H1 (cell line): ENCODE measurements at regions not wholly inside any gene's neighbourhood (a gene's known extent, or its start where the extent isn't known, plus 50 kb on each side); places are given as distances from the start of the nearest gene placed in this dataset.

ENCODE experiments used
- CTCF ChIA-PET: fragments of 300-600 bp; sonication (Branson Sonifier 250); formaldehyde crosslinking; loops from one replicate; lab custom pipeline; 2021; ENCODE audit not compliant: partially characterized antibody; lab: Charles Lee
- POLR2A ChIA-PET: fragments of 300-600 bp; sonication (Branson Sonifier 250); formaldehyde crosslinking; loops from one replicate; lab custom pipeline; 2021; ENCODE audit warnings: inconsistent platforms; ENCODE audit not compliant: partially characterized antibody; lab: Charles Lee
- DNase-seq, 2 experiments: peaks; one replicate each; pipeline versions ENCODE4 v3.0.0 to v3.0.0-alpha.2; 2010 to 2022; ENCODE audit warnings: low spot score in 2 of 2, low read depth in 1 of 2, mixed read lengths in 1 of 2
- FAIRE-seq: peaks from 2 replicates; lab custom pipeline; 2011; peaks lifted over from hg19 to GRCh38; lab: Jason Lieb, UNC
- H2AFZ ChIP-seq: 2 replicates; pipeline ENCODE4 v1.8.1; 2012; ENCODE audit warnings: low read length, inconsistent platforms
- H2AK5ac ChIP-seq: 2 replicates; pipeline ENCODE4 v1.6.1; 2013; ENCODE audit warnings: low read depth, low read length
- H2BK120ac ChIP-seq: replicated peaks from 2 replicates; pipeline ENCODE3; 2013; ENCODE audit warnings: low read depth, low read length, inconsistent platforms
- H2BK12ac ChIP-seq: 2 replicates; pipeline ENCODE4 v1.6.1; 2013; ENCODE audit warnings: low read depth, low read length
- H2BK15ac ChIP-seq: 2 replicates; pipeline ENCODE4 v1.6.1; 2013; ENCODE audit warnings: low read length
- H2BK20ac ChIP-seq: 2 replicates; pipeline ENCODE4 v1.6.1; 2013; ENCODE audit warnings: low read length
- H2BK5ac ChIP-seq: 2 replicates; pipeline ENCODE4 v1.6.1; 2013; ENCODE audit warnings: low read depth, low read length
- H3K14ac ChIP-seq: 2 replicates; pipeline ENCODE4 v1.6.1; 2013; ENCODE audit warnings: inconsistent platforms; ENCODE audit not compliant: insufficient read length
- H3K18ac ChIP-seq: 2 replicates; pipeline ENCODE4 v1.6.1; 2013; ENCODE audit warnings: low read length; ENCODE audit errors: extremely low read depth
- H3K23ac ChIP-seq: 2 replicates; pipeline ENCODE4 v1.6.1; 2013; ENCODE audit warnings: inconsistent platforms; ENCODE audit not compliant: insufficient read length
- H3K23me2 ChIP-seq: 2 replicates; pipeline ENCODE4 v1.6.1; 2013; ENCODE audit warnings: low read depth, low read length
- H3K27ac ChIP-seq: 2 replicates; pipeline ENCODE4 v1.6.1; 2011; ENCODE audit warnings: low read depth, low read length, inconsistent platforms
- H3K27me3 ChIP-seq, 4 experiments: replicated peaks in 1 of 4; 1 replicate in 1 of 4; 2 replicates in 3 of 4; pipeline versions ENCODE4 v1.6.1 to v1.8.1; 2011 to 2013; ENCODE audit warnings: low read length in 3 of 4, mild to moderate bottlenecking in 3 of 4, inconsistent platforms in 2 of 4, mixed read lengths in 2 of 4, moderate library complexity in 1 of 4; ENCODE audit not compliant: control insufficient read depth in 3 of 4, insufficient read depth in 3 of 4; ENCODE audit errors: extremely low read depth in 1 of 4
- H3K36me3 ChIP-seq, 4 experiments: 2 replicates each; pipeline versions ENCODE4 v1.6.1 to v1.8.1; 2011 to 2013; ENCODE audit warnings: mild to moderate bottlenecking in 4 of 4, low read length in 3 of 4, moderate library complexity in 2 of 4, control low read depth in 1 of 4, inconsistent platforms in 1 of 4; ENCODE audit not compliant: insufficient read depth in 4 of 4, control insufficient read depth in 2 of 4
- H3K4ac ChIP-seq: replicated peaks from 2 replicates; pipeline ENCODE3; 2013; ENCODE audit warnings: low read length, low read depth, mixed read lengths, inconsistent platforms; ENCODE audit not compliant: insufficient read length
- H3K4me1 ChIP-seq, 4 experiments: replicated peaks in 1 of 4; 1 replicate in 1 of 4; 2 replicates in 3 of 4; pipeline versions ENCODE4 v1.6.1 to v1.8.1; 2011 to 2013; ENCODE audit warnings: low read length in 3 of 4, inconsistent platforms in 2 of 4, mixed read lengths in 1 of 4; ENCODE audit not compliant: insufficient read depth in 4 of 4, control insufficient read depth in 3 of 4
- H3K4me2 ChIP-seq, 2 experiments: 2 replicates each; pipeline versions ENCODE4 v1.6.1 to v1.8.1; 2011 to 2013; ENCODE audit warnings: low read depth in 2 of 2, low read length in 2 of 2, control low read depth in 1 of 2, inconsistent platforms in 1 of 2, mild to moderate bottlenecking in 1 of 2; ENCODE audit not compliant: insufficient read depth in 1 of 2
- H3K4me3 ChIP-seq, 4 experiments: fragments of 200-600, 300-600 bp in 1 of 4; sonication (generic), shearing (Covaris generic), sonication (Bioruptor Twin) in 1 of 4; 2 replicates each; pipeline versions ENCODE4 v1.5.1 to v1.8.1; 2011 to 2016; ENCODE audit warnings: low read length in 4 of 4, low read depth in 3 of 4, control low read depth in 2 of 4, inconsistent platforms in 2 of 4, mild to moderate bottlenecking in 2 of 4, mixed read lengths in 1 of 4, moderate library complexity in 1 of 4; ENCODE audit not compliant: insufficient read depth in 2 of 4; ENCODE audit errors: extremely low read depth in 1 of 4
- H3K56ac ChIP-seq: replicated peaks from 2 replicates; pipeline ENCODE3; 2013; ENCODE audit warnings: low read depth, mild to moderate bottlenecking, mixed read lengths, low read length, inconsistent platforms; ENCODE audit not compliant: insufficient read length
- H3K79me1 ChIP-seq: 2 replicates; pipeline ENCODE4 v1.6.1; 2013; ENCODE audit warnings: low read depth, low read length, control low read depth
- H3K79me2 ChIP-seq, 2 experiments: 2 replicates each; pipeline versions ENCODE4 v1.6.1 to v1.8.1; 2012 to 2013; ENCODE audit warnings: low read length in 2 of 2, mild to moderate bottlenecking in 2 of 2, inconsistent platforms in 1 of 2; ENCODE audit not compliant: insufficient read depth in 2 of 2, control insufficient read depth in 1 of 2
- H3K9ac ChIP-seq, 4 experiments: replicated peaks in 1 of 4; 1 replicate in 1 of 4; 2 replicates in 3 of 4; pipeline versions ENCODE4 v1.6.1 to v1.8.1; 2011 to 2013; ENCODE audit warnings: low read depth in 3 of 4, low read length in 3 of 4, control low read depth in 2 of 4, mild to moderate bottlenecking in 2 of 4, moderate library complexity in 2 of 4, inconsistent platforms in 1 of 4; ENCODE audit errors: extremely low read depth in 1 of 4
- H3K9me3 ChIP-seq, 2 experiments: 2 replicates each; pipeline versions ENCODE4 v1.6.1 to v1.8.1; 2012 to 2013; ENCODE audit warnings: mild to moderate bottlenecking in 2 of 2, moderate library complexity in 2 of 2, control low read depth in 1 of 2, inconsistent platforms in 1 of 2, low read depth in 1 of 2, low read length in 1 of 2, mixed read lengths in 1 of 2; ENCODE audit not compliant: insufficient read depth in 2 of 2
- H4K20me1 ChIP-seq, 2 experiments: replicated peaks in 1 of 2; 2 replicates each; pipeline versions ENCODE3 to v1.8.1; 2011 to 2013; ENCODE audit warnings: inconsistent platforms in 2 of 2, low read length in 2 of 2, mild to moderate bottlenecking in 1 of 2; ENCODE audit not compliant: insufficient read depth in 2 of 2, control insufficient read depth in 1 of 2
- H4K5ac ChIP-seq: 2 replicates; pipeline ENCODE4 v1.6.1; 2013; ENCODE audit warnings: low read length, low read depth, mixed read lengths, inconsistent platforms; ENCODE audit not compliant: insufficient read length
- H4K8ac ChIP-seq: 2 replicates; pipeline ENCODE4 v1.8.0; 2013; ENCODE audit warnings: mild to moderate bottlenecking, moderate library complexity, low read length, inconsistent platforms; ENCODE audit not compliant: insufficient read depth; ENCODE audit errors: extremely low read depth
- H4K91ac ChIP-seq: replicated peaks from 2 replicates; pipeline ENCODE3; 2013; ENCODE audit warnings: low read length, mixed read lengths, inconsistent platforms; ENCODE audit not compliant: insufficient read length
- BACH1 ChIP-seq: IDR thresholded peaks from 2 replicates; pipeline ENCODE4 v1.6.1; 2012; ENCODE audit warnings: low read length, improper control_type of control experiment
- CBX5 ChIP-seq: fragments of 300-800, 300-1000 bp; sonication (generic); IDR thresholded peaks from 2 replicates; pipeline ENCODE4 v1.7.1; 2016; ENCODE audit warnings: antibody characterized with exemption, low read length, low read depth
- EGR1 ChIP-seq: IDR thresholded peaks from 2 replicates; pipeline ENCODE4 v1.6.1; 2011; ENCODE audit warnings: low read depth, low read length, borderline replicate concordance
- EP300 ChIP-seq, 2 experiments: IDR thresholded peaks; 1 replicate in 1 of 2; 2 replicates in 1 of 2; pipeline ENCODE4 v1.6.1; 2011 to 2012; ENCODE audit warnings: low read depth in 2 of 2, low read length in 2 of 2, mild to moderate bottlenecking in 2 of 2, borderline replicate concordance in 1 of 2, inconsistent platforms in 1 of 2, moderate library complexity in 1 of 2
- GTF2F1 ChIP-seq: IDR thresholded peaks from 2 replicates; pipeline ENCODE4 v1.6.1; 2012; ENCODE audit warnings: low read depth, low read length, improper control_type of control experiment, borderline replicate concordance
- KDM1A ChIP-seq: fragments of 200-600, 300-600 bp; sonication (generic); IDR thresholded peaks from 2 replicates; pipeline ENCODE4 v1.7.1; 2016; ENCODE audit warnings: mild to moderate bottlenecking, low read length, borderline replicate concordance
- NRF1 ChIP-seq: IDR thresholded peaks from 2 replicates; pipeline ENCODE4 v1.6.1; 2011; ENCODE audit warnings: mild to moderate bottlenecking, low read depth, low read length, improper control_type of control experiment
- SIX5 ChIP-seq: IDR thresholded peaks from 2 replicates; pipeline ENCODE4 v1.6.1; 2011; ENCODE audit warnings: mild to moderate bottlenecking, low read depth, low read length
- SUZ12 ChIP-seq: fragments of 200-600 bp; sonication (generic); IDR thresholded peaks from 2 replicates; pipeline ENCODE4 v1.6.1; 2012; ENCODE audit warnings: mild to moderate bottlenecking, inconsistent platforms, low read length, moderate library complexity, mixed read lengths
- TAF1 ChIP-seq: IDR thresholded peaks from 2 replicates; pipeline ENCODE4 v1.6.1; 2011; ENCODE audit warnings: mild to moderate bottlenecking, low read depth, low read length
- WGBS, 2 experiments: shearing (Covaris generic) in 1 of 2; methylation state at CpG; one replicate each; pipeline versions ENCODE4 v1.1.6 to v1.1.7; 2013 to 2015; ENCODE audit warnings: low lambda C conversion rate in 2 of 2, mixed read lengths in 2 of 2, inconsistent platforms in 1 of 2, low coverage in 1 of 2, missing lambda C conversion rate in 1 of 2; ENCODE audit not compliant: insufficient replicate concordance in 2 of 2, insufficient coverage in 1 of 2, insufficient read length in 1 of 2; ENCODE audit errors: extremely low coverage in 1 of 2, missing lambda C conversion rate in 1 of 2; 5-methylcytosine and 5-hydroxymethylcytosine counted together
- TF ChIP-seq, protein P1 (sequence below): IDR thresholded peaks from 2 replicates; pipeline ENCODE4 v1.6.1; 2012; ENCODE audit warnings: inconsistent platforms
- TF ChIP-seq, protein P2 (sequence below): IDR thresholded peaks from 2 replicates; pipeline ENCODE4 v1.6.1; 2012; ENCODE audit warnings: low read length, inconsistent platforms

DNA sequence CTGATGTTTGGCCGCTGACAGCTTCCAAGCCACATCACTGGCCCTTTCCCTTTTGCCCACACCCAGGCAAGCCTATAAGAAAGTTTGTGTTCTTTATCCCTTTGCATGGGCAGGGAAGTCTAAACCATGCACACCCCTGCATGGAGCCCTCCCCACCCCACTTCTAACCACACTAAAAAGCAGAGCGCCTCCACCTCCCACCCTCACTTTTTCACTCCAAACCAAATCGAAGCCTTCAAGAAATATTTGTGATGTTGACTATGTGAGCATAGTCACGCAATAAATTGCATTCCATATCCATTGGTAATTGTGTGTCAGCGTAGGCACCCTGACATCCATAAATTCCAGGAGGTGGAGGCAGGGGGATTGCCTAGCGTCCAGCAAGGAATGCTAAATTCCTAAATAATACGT, 104.4 kb upstream of the LSM14A start:
- no peaks in the 10 kb centered on the region for H3K79me2 ChIP-seq
- CTCF ChIA-PET = no interaction called here
- H4K91ac ChIP-seq = no peak overlapping the region
- H2BK15ac ChIP-seq = no peak overlapping the region
- H3K23me2 ChIP-seq = no peaks in the 10 kb centered on the region
- no peak overlapping the region for H2AK5ac ChIP-seq
- no peak overlapping the region for H4K5ac ChIP-seq
- no peak overlapping the region for H2BK120ac ChIP-seq
- POLR2A ChIA-PET = no interaction called here
- H3K4me3 ChIP-seq = no peak overlapping the region
- no peak overlapping the region for H3K4ac ChIP-seq
- FAIRE-seq (no peak), DNase-seq (no peak)
- H2AFZ ChIP-seq = no peak overlapping the region
- H4K20me1 ChIP-seq = no peaks in the 10 kb centered on the region
- no peak overlapping the region for H2BK12ac ChIP-seq
- no peaks in the 10 kb centered on the region for H3K27me3 ChIP-seq
- H2BK5ac ChIP-seq = no peak overlapping the region
- H3K4me1 ChIP-seq = 0 out of 7 replicates have a peak, but pooled peaks cover 0 to 3% (median 0%) of the 10 kb centered on the region in 4 experiments
- WGBS, 2 experiments = 90% methylated on average over 7 of the region's 7 CpGs; no CpG with 5 or more reads in 1 of the 2 experiments
- H3K18ac ChIP-seq = no peak overlapping the region
- no peaks in the 10 kb centered on the region for H3K79me1 ChIP-seq
- no peak overlapping the region for H3K14ac ChIP-seq
- no peak overlapping the region for H3K27ac ChIP-seq
- no peak overlapping the region for H3K9ac ChIP-seq
- no peak overlapping the region for H2BK20ac ChIP-seq
- no peak overlapping the region for H3K4me2 ChIP-seq
- no peaks in the 10 kb centered on the region for H3K9me3 ChIP-seq
- no peaks in the 10 kb centered on the region for H3K36me3 ChIP-seq
- H3K23ac ChIP-seq = no peak overlapping the region
- H3K56ac ChIP-seq = no peak overlapping the region
- no peak overlapping the region for H4K8ac ChIP-seq
- no peak for TF ChIP-seq SUZ12
- TF ChIP-seq CBX5 = no peak
- TF ChIP-seq, protein P1, sequence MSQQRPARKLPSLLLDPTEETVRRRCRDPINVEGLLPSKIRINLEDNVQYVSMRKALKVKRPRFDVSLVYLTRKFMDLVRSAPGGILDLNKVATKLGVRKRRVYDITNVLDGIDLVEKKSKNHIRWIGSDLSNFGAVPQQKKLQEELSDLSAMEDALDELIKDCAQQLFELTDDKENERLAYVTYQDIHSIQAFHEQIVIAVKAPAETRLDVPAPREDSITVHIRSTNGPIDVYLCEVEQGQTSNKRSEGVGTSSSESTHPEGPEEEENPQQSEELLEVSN = no peak
- TF ChIP-seq EGR1 = no peak
- TF ChIP-seq SIX5 = no peak
- TF ChIP-seq BACH1 = no peak
- no peak for TF ChIP-seq GTF2F1
- TF ChIP-seq, protein P2, sequence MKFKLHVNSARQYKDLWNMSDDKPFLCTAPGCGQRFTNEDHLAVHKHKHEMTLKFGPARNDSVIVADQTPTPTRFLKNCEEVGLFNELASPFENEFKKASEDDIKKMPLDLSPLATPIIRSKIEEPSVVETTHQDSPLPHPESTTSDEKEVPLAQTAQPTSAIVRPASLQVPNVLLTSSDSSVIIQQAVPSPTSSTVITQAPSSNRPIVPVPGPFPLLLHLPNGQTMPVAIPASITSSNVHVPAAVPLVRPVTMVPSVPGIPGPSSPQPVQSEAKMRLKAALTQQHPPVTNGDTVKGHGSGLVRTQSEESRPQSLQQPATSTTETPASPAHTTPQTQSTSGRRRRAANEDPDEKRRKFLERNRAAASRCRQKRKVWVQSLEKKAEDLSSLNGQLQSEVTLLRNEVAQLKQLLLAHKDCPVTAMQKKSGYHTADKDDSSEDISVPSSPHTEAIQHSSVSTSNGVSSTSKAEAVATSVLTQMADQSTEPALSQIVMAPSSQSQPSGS = no peak
- no peak for TF ChIP-seq EP300 (IDR thresholded peaks at IDR 0.05; ENCODE audit: borderline replicate concordance in 1 of 2, low read depth in 2 of 2, low read length in 2 of 2)
- TF ChIP-seq TAF1 = no peak
- no peak for TF ChIP-seq NRF1
- no peak for TF ChIP-seq KDM1A
